CD4-positive, alpha-beta memory T cell (primary cell): ENCODE measurements at regions not wholly inside any gene's neighbourhood (a gene's known extent, or its start where the extent isn't known, plus 50 kb on each side); places are given as distances from the start of the nearest gene placed in this dataset.

Experiments
- CTCF ChIA-PET: fragments of 350-600 bp; sonication (Branson Sonifier 250); formaldehyde crosslinking; loops from one replicate; lab custom pipeline; 2021; ENCODE audit warnings: inconsistent platforms; ENCODE audit not compliant: partially characterized antibody; lab: Charles Lee
- POLR2A ChIA-PET: fragments of 350-600 bp; sonication (Branson Sonifier 250); formaldehyde crosslinking; loops from one replicate; lab custom pipeline; 2021; ENCODE audit not compliant: partially characterized antibody; lab: Charles Lee
- DNase-seq, 5 donors: peaks; one replicate each; pipeline versions ENCODE4 v3.0.0 to v3.0.0-alpha.2; 2020 to 2022; ENCODE audit warnings: mixed read lengths in 1 of 5
- H3K27ac ChIP-seq: one replicate; pipeline ENCODE4 v1.7.0; 2013; ENCODE audit warnings: low read depth, low read length
- H3K27me3 ChIP-seq: 2 replicates; pipeline ENCODE4 v1.7.0; 2013; ENCODE audit warnings: mild to moderate bottlenecking, low read length, moderate library complexity; ENCODE audit not compliant: insufficient read depth
- H3K36me3 ChIP-seq: 2 replicates; pipeline ENCODE4 v1.7.0; 2013; ENCODE audit warnings: mild to moderate bottlenecking, low read length, moderate library complexity; ENCODE audit not compliant: insufficient read depth
- H3K4me1 ChIP-seq: 2 replicates; pipeline ENCODE4 v1.7.0; 2013; ENCODE audit warnings: mild to moderate bottlenecking, low read length, moderate library complexity; ENCODE audit not compliant: insufficient read depth
- H3K4me3 ChIP-seq, 2 donors: one replicate each; pipeline ENCODE4 v1.7.0; 2013; ENCODE audit warnings: low read length in 2 of 2, mild to moderate bottlenecking in 1 of 2
- H3K9me3 ChIP-seq, 2 donors: one replicate each; pipeline ENCODE4 v1.7.0; 2013; ENCODE audit warnings: low read length in 2 of 2, control low read depth in 1 of 2; ENCODE audit not compliant: control insufficient read depth in 1 of 2
- H3K27ac Mint-ChIP-seq, 7 donors: one replicate each; pipeline ENCODE4 v1.8.0; 2020 to 2021; ENCODE audit warnings: mixed read lengths in 7 of 7, mild to moderate bottlenecking in 6 of 7, inconsistent platforms in 3 of 7, moderate library complexity in 3 of 7
- H3K27me3 Mint-ChIP-seq, 2 donors: one replicate each; pipeline ENCODE4 v1.8.0; 2020 to 2021; ENCODE audit warnings: mixed read lengths in 2 of 2
- H3K36me3 Mint-ChIP-seq, 2 donors: one replicate each; pipeline ENCODE4 v1.8.0; 2020 to 2021; ENCODE audit warnings: mixed read lengths in 2 of 2, inconsistent platforms in 1 of 2, mild to moderate bottlenecking in 1 of 2
- H3K4me1 Mint-ChIP-seq, 4 donors: one replicate each; pipeline ENCODE4 v1.8.0; 2020 to 2021; ENCODE audit warnings: mixed read lengths in 4 of 4, mild to moderate bottlenecking in 1 of 4
- H3K4me3 Mint-ChIP-seq, 8 donors: one replicate each; pipeline ENCODE4 v1.8.0; 2020 to 2021; ENCODE audit warnings: mixed read lengths in 8 of 8, mild to moderate bottlenecking in 7 of 8, moderate library complexity in 6 of 8, inconsistent platforms in 3 of 8
- H3K9me3 Mint-ChIP-seq, 8 donors: one replicate each; pipeline ENCODE4 v1.8.0; 2020 to 2021; ENCODE audit warnings: mixed read lengths in 8 of 8, mild to moderate bottlenecking in 5 of 8, inconsistent platforms in 3 of 8, moderate library complexity in 1 of 8
- intact Hi-C: fragments of 100-400 bp; cut with micrococcal nuclease; formaldehyde crosslinking; loops from one replicate; pipeline ENCODE4 v1.15.1; 2023

- ChIA-PET CTCF (interaction anchor here (1.3 to 2.0 kb wide), 3 partner anchors 10 to 22 kb away, joined by 4 to 7 read pairs (median 5); no protein-coding TSS in a partner anchor), POLR2A (interaction anchor here (0.5 to 2.0 kb wide), 11 partner anchors 20 to 1383 kb away, joined by 3 to 19 read pairs (median 4); partner anchors contain the start of gene TBL1XR1)
- Mint-ChIP-seq H3K9me3 (no peaks in the 10 kb centered on the region), H3K4me3 (peak overlapping the region in 6 of 8 donors; percentile 26 to 90 (median 68)), H3K36me3 (no peaks in the 10 kb centered on the region), H3K27me3 (no peaks in the 10 kb centered on the region), H3K27ac (peak overlapping the region; percentile 48 to 96 (median 86)), H3K4me1 (peaks cover 22 to 37% (median 34%) of the 10 kb centered on the region in 4 donors)
- Histone ChIP-seq H3K27ac (peak overlapping the region; percentile 46), H3K27me3 (no peaks in the 10 kb centered on the region), H3K4me3 (peak overlapping the region in 1 of 2 donors; percentile 10), H3K9me3 (no peaks in the 10 kb centered on the region), H3K4me1 (peaks cover 39% of the 10 kb centered on the region), H3K36me3 (no peaks in the 10 kb centered on the region)
- intact Hi-C loops, result loop anchor here (5.0 kb wide), 1 partner anchor 64 kb away; no protein-coding TSS in a partner anchor
- no peak for DNase-seq
Measured at GRCh38 chr3:177426106-177426877, 229.0 kb upstream of the TBL1XR1 start.

GRCh38 chr3:177426878-177427495, 229.7 kb upstream of the TBL1XR1 start:
- CTCF ChIA-PET, result interaction anchor here (1.1 to 2.0 kb wide), 4 partner anchors 9 to 109 kb away, joined by 3 to 7 read pairs (median 4); no protein-coding TSS in a partner anchor
- Mint-ChIP-seq H3K4me1 (peaks cover 22 to 37% (median 32%) of the 10 kb centered on the region in 4 donors), H3K27me3 (no peaks in the 10 kb centered on the region), H3K9me3 (no peaks in the 10 kb centered on the region), H3K36me3 (no peaks in the 10 kb centered on the region), H3K4me3 (peak overlapping the region; percentile 38 to 90 (median 75)), H3K27ac (peak overlapping the region; percentile 56 to 96 (median 92))
- H3K27ac ChIP-seq, result peak overlapping the region; percentile 46
- peak overlapping the region; percentile 8 to 10 for H3K4me3 ChIP-seq
- intact Hi-C loops, result loop anchor here (5.0 kb wide), 1 partner anchor 65 kb away; no protein-coding TSS in a partner anchor
- H3K27me3 ChIP-seq, result no peaks in the 10 kb centered on the region
- H3K9me3 ChIP-seq, result no peaks in the 10 kb centered on the region
- POLR2A ChIA-PET, result interaction anchor here (0.5 to 2.0 kb wide), 12 partner anchors 21 to 1383 kb away, joined by 3 to 19 read pairs (median 4); partner anchors contain the start of gene TBL1XR1
- peaks cover 39% of the 10 kb centered on the region for H3K4me1 ChIP-seq
- DNase-seq, result peak; percentile 46 to 61 (median 57)
- no peaks in the 10 kb centered on the region for H3K36me3 ChIP-seq

GRCh38 chr3:177427540-177427939, 230.3 kb upstream of the TBL1XR1 start:
- intact Hi-C loops, result loop anchor here (5.0 kb wide), 1 partner anchor 65 kb away; no protein-coding TSS in a partner anchor
- peak overlapping the region; percentile 8 to 10 for H3K4me3 ChIP-seq
- Mint-ChIP-seq H3K27me3 (no peaks in the 10 kb centered on the region), H3K9me3 (no peaks in the 10 kb centered on the region), H3K36me3 (no peaks in the 10 kb centered on the region), H3K27ac (peak overlapping the region; percentile 56 to 96 (median 92)), H3K4me3 (peak overlapping the region; percentile 38 to 90 (median 75)), H3K4me1 (peaks cover 22 to 37% (median 32%) of the 10 kb centered on the region in 4 donors)
- peaks cover 39% of the 10 kb centered on the region for H3K4me1 ChIP-seq
- DNase-seq, result peak in 2 of 5 donors; percentile 8 to 43
- no peaks in the 10 kb centered on the region for H3K36me3 ChIP-seq
- H3K9me3 ChIP-seq, result no peaks in the 10 kb centered on the region
- H3K27ac ChIP-seq, result peak overlapping the region; percentile 46
- H3K27me3 ChIP-seq, result no peaks in the 10 kb centered on the region
- ChIA-PET POLR2A (interaction anchor here (0.7 to 2.0 kb wide), 10 partner anchors 21 to 368 kb away, joined by 3 to 19 read pairs (median 4); partner anchors contain the start of gene TBL1XR1), CTCF (interaction anchor here (1.1 to 2.0 kb wide), 4 partner anchors 9 to 109 kb away, joined by 3 to 7 read pairs (median 4); no protein-coding TSS in a partner anchor)

- peak overlapping the region in 3 of 8 donors; percentile 1 to 59 (median 5) for H3K4me3 Mint-ChIP-seq
- ChIA-PET CTCF (no interaction called here), POLR2A (interaction anchor here (1.1 kb wide), 1 partner anchor 18 kb away, joined by 4 read pairs; no protein-coding TSS in a partner anchor)
- no peak overlapping the region for H3K27ac ChIP-seq
- intact Hi-C loops, result loop anchor here (5.0 kb wide), 1 partner anchor 67 kb away; no protein-coding TSS in a partner anchor
- no peaks in the 10 kb centered on the region for H3K27me3 ChIP-seq
- no peaks in the 10 kb centered on the region for H3K9me3 Mint-ChIP-seq
- H3K4me3 ChIP-seq, result no peak overlapping the region
- H3K36me3 Mint-ChIP-seq, result no peaks in the 10 kb centered on the region
- H3K9me3 ChIP-seq, result no peaks in the 10 kb centered on the region
- H3K4me1 ChIP-seq, result peaks cover 39% of the 10 kb centered on the region
- no peaks in the 10 kb centered on the region for H3K27me3 Mint-ChIP-seq
- peaks cover 22 to 34% (median 30%) of the 10 kb centered on the region in 4 donors for H3K4me1 Mint-ChIP-seq
- H3K36me3 ChIP-seq, result no peaks in the 10 kb centered on the region
- no peak for DNase-seq
- H3K27ac Mint-ChIP-seq, result peak overlapping the region in 3 of 7 donors; percentile 57 to 87 (median 74)
Measured at GRCh38 chr3:177429079-177429478, 231.8 kb upstream of the TBL1XR1 start.

DNA sequence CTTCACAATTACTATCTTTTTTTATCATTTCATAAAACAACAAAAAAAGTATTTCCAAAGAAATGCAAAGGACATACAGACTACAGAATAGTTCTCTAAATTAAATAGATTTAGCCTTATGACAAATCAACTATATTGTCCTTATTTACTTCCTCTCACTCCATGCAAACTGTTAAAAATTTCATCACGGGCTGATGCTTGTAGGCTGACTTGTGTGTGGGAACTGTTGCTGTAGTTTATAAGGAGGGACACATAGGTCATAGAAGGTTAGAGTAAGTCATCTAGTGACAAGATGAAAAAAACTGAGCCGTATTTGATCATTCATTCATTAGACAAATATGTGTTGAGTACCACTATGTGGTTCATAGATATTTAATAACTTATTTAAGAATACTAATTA, 232.5 kb upstream of the TBL1XR1 start:
- no peak overlapping the region for H3K27ac Mint-ChIP-seq
- DNase-seq, result no peak
- H3K27me3 Mint-ChIP-seq, result no peaks in the 10 kb centered on the region
- Histone ChIP-seq H3K9me3 (no peaks in the 10 kb centered on the region), H3K36me3 (no peaks in the 10 kb centered on the region), H3K4me1 (peaks cover 32% of the 10 kb centered on the region), H3K4me3 (no peak overlapping the region), H3K27me3 (no peaks in the 10 kb centered on the region), H3K27ac (no peak overlapping the region)
- intact Hi-C loops, result loop anchor here (5.0 kb wide), 1 partner anchor 67 kb away; no protein-coding TSS in a partner anchor
- ChIA-PET POLR2A (no interaction called here), CTCF (no interaction called here)
- no peak overlapping the region for H3K4me3 Mint-ChIP-seq
- H3K36me3 Mint-ChIP-seq, result no peaks in the 10 kb centered on the region
- H3K4me1 Mint-ChIP-seq, result peaks cover 21 to 28% (median 24%) of the 10 kb centered on the region in 4 donors
- H3K9me3 Mint-ChIP-seq, result no peaks in the 10 kb centered on the region

- H3K27me3 Mint-ChIP-seq, result no peaks in the 10 kb centered on the region
- H3K4me3 ChIP-seq, result no peak overlapping the region
- H3K9me3 ChIP-seq, result no peaks in the 10 kb centered on the region
- ChIA-PET POLR2A (no interaction called here), CTCF (no interaction called here)
- no peaks in the 10 kb centered on the region for H3K36me3 Mint-ChIP-seq
- H3K27ac Mint-ChIP-seq, result no peak overlapping the region
- H3K36me3 ChIP-seq, result no peaks in the 10 kb centered on the region
- H3K4me1 ChIP-seq, result peaks cover 27% of the 10 kb centered on the region
- no peaks in the 10 kb centered on the region for H3K27me3 ChIP-seq
- peaks cover 18 to 24% (median 22%) of the 10 kb centered on the region in 4 donors for H3K4me1 Mint-ChIP-seq
- no peak overlapping the region for H3K27ac ChIP-seq
- intact Hi-C loops, result no loop called here
- H3K4me3 Mint-ChIP-seq, result no peak overlapping the region
- no peak for DNase-seq
- H3K9me3 Mint-ChIP-seq, result no peaks in the 10 kb centered on the region
Measured at GRCh38 chr3:177430653-177431052, 233.4 kb upstream of the TBL1XR1 start.
